ENCODE measurements at regions not wholly inside any gene's neighbourhood (a gene's known extent, or its start where the extent isn't known, plus 50 kb on each side); places are given as distances from the start of the nearest gene placed in this dataset.

DNA sequence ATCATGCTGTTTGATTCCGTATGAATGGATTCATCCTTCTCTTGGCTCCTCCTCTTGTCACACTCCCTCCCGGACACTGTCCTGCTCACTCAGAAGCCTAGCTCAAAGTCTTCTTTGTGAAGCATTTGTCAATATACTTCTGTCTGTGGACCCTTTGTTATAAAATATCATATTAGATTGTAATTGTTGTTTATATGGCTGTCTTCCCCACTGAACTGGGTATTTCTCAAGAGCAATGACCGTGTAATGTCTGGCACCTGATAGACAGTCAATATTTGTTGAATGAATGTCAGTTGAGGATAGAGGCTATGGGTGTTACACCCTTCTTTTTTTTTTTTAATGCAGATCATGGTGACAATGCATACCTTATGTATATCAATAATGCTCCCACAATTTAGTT, 335.3 kb downstream of the SOX4 start:
- Histone ChIP-seq H3F3A (ENCODE audit: control insufficient read depth, insufficient read depth) (no peaks in the 10 kb centered on the region), H3K27me3 (ENCODE audit: control insufficient read depth, low read length) (no peaks in the 10 kb centered on the region), H3K4me2 (ENCODE audit: low read length) (no peak overlapping the region), H3K9me3 (ENCODE audit: control insufficient read depth, insufficient read depth, low read length) (no peaks in the 10 kb centered on the region), H3K4me3 (ENCODE audit: low read length) (no peak overlapping the region), H4K20me1 (ENCODE audit: control insufficient read depth, insufficient read depth, low read depth, low read length) (no peaks in the 10 kb centered on the region), H3K27ac (ENCODE audit: low read depth, low read length) (no peak overlapping the region), H3K79me2 (ENCODE audit: control insufficient read depth, low read length) (no peaks in the 10 kb centered on the region), H3K4me1 (ENCODE audit: control insufficient read depth, low read length) (no peaks in the 10 kb centered on the region), H3K9me2 (replicated peaks; ENCODE audit: control insufficient read depth, low read length) (no peaks in the 10 kb centered on the region), H3K36me3 (ENCODE audit: control insufficient read depth, low read length) (no peaks in the 10 kb centered on the region)
- TF ChIP-seq, protein P1, sequence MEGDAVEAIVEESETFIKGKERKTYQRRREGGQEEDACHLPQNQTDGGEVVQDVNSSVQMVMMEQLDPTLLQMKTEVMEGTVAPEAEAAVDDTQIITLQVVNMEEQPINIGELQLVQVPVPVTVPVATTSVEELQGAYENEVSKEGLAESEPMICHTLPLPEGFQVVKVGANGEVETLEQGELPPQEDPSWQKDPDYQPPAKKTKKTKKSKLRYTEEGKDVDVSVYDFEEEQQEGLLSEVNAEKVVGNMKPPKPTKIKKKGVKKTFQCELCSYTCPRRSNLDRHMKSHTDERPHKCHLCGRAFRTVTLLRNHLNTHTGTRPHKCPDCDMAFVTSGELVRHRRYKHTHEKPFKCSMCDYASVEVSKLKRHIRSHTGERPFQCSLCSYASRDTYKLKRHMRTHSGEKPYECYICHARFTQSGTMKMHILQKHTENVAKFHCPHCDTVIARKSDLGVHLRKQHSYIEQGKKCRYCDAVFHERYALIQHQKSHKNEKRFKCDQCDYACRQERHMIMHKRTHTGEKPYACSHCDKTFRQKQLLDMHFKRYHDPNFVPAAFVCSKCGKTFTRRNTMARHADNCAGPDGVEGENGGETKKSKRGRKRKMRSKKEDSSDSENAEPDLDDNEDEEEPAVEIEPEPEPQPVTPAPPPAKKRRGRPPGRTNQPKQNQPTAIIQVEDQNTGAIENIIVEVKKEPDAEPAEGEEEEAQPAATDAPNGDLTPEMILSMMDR (IDR thresholded peaks at IDR 0.05; ENCODE audit: low read depth, low read length, poor library complexity, severe bottlenecking) = no peak
- no peak for TF ChIP-seq EZH2phosphoT487 (IDR thresholded peaks at IDR 0.05; ENCODE audit: borderline replicate concordance, low read length)

DNA sequence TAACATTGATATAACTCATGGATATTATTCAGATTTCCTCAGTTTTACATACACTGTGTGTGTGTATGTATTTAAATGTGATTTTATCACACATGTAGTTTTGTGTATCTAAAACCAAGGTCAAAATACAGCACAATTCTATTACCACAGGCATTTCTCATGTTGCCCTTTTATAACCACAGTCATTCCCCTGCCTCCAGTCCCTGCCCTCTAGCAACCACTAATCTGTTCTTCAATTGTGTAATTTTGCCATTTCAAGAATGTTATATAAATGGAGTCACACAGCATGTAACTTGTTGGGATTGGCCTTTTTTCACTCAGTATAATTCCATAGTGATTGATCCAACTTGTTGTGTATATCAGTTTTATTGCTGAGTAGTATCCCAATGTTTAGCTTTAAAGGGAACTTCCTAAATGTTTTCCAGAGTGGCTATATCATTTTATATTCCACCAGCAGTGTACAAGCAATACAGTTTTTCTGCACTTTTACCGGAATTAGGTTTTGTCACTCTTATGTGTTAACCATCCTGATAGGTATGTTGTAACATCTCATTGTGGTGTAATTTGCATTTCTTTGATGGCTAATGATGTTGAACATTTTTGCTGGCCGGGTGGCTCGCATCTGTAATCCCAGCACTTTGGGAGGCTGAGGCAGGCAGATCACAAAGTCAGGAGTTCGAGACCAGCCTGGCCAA, 338.2 kb downstream of the SOX4 start:
- Histone ChIP-seq H3K9me2 (replicated peaks; ENCODE audit: control insufficient read depth, low read length) (no peaks in the 10 kb centered on the region), H4K20me1 (ENCODE audit: control insufficient read depth, insufficient read depth, low read depth, low read length) (no peaks in the 10 kb centered on the region), H3K4me2 (ENCODE audit: low read length) (no peak overlapping the region), H3K27me3 (ENCODE audit: control insufficient read depth, low read length) (no peaks in the 10 kb centered on the region), H3K9me3 (ENCODE audit: control insufficient read depth, insufficient read depth, low read length) (no peaks in the 10 kb centered on the region), H3K36me3 (ENCODE audit: control insufficient read depth, low read length) (no peaks in the 10 kb centered on the region), H3K4me3 (ENCODE audit: low read length) (no peak overlapping the region), H3F3A (ENCODE audit: control insufficient read depth, insufficient read depth) (no peaks in the 10 kb centered on the region), H3K4me1 (ENCODE audit: control insufficient read depth, low read length) (no peaks in the 10 kb centered on the region), H3K27ac (ENCODE audit: low read depth, low read length) (no peak overlapping the region), H3K79me2 (ENCODE audit: control insufficient read depth, low read length) (no peaks in the 10 kb centered on the region)
- no peak for TF ChIP-seq EZH2phosphoT487 (IDR thresholded peaks at IDR 0.05; ENCODE audit: borderline replicate concordance, low read length)
- TF ChIP-seq, protein P1 (IDR thresholded peaks at IDR 0.05; ENCODE audit: low read depth, low read length, poor library complexity, severe bottlenecking) = no peak

DNA sequence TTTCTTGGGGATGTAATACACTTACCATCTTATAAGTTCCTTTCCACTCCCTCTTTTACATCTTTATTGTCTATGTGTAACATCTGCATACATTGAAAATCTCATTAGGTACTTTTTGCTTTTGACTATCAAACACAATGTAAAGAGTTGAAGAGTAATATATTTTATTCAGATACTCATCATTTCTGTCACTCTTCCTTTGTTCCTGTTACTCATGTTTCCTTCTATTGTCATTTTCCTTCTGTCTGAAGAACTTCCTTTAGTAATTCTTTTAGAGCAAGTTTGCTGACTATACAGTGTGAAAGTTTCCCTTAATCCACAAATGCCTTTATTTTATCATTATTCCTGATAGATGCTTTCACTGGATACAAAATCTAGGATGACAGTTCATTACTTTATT, 339.8 kb downstream of the SOX4 start:
- H3K79me2 ChIP-seq (ENCODE audit: control insufficient read depth, low read length) = no peaks in the 10 kb centered on the region
- H3F3A ChIP-seq (ENCODE audit: control insufficient read depth, insufficient read depth) = no peaks in the 10 kb centered on the region
- no peak overlapping the region for H3K4me2 ChIP-seq (ENCODE audit: low read length)
- H3K27me3 ChIP-seq (ENCODE audit: control insufficient read depth, low read length) = no peaks in the 10 kb centered on the region
- no peak overlapping the region for H3K27ac ChIP-seq (ENCODE audit: low read depth, low read length)
- H3K9me2 ChIP-seq (replicated peaks; ENCODE audit: control insufficient read depth, low read length) = no peaks in the 10 kb centered on the region
- no peaks in the 10 kb centered on the region for H4K20me1 ChIP-seq (ENCODE audit: control insufficient read depth, insufficient read depth, low read depth, low read length)
- TF ChIP-seq, protein P1 (IDR thresholded peaks at IDR 0.05; ENCODE audit: low read depth, low read length, poor library complexity, severe bottlenecking) = no peak
- no peaks in the 10 kb centered on the region for H3K9me3 ChIP-seq (ENCODE audit: control insufficient read depth, insufficient read depth, low read length)
- H3K4me3 ChIP-seq (ENCODE audit: low read length) = no peak overlapping the region
- no peaks in the 10 kb centered on the region for H3K36me3 ChIP-seq (ENCODE audit: control insufficient read depth, low read length)
- no peaks in the 10 kb centered on the region for H3K4me1 ChIP-seq (ENCODE audit: control insufficient read depth, low read length)

Data from DOHH2 (cell line).